H1 (cell line): ENCODE measurements at regions not wholly inside any gene's neighbourhood (a gene's known extent, or its start where the extent isn't known, plus 50 kb on each side); places are given as distances from the start of the nearest gene placed in this dataset.

Experiments
- CBX5 ChIP-seq: fragments of 300-800, 300-1000 bp; sonication (generic); IDR thresholded peaks from 2 replicates; pipeline ENCODE4 v1.7.1; 2016; ENCODE audit warnings: antibody characterized with exemption, low read length, low read depth
- CHD2 ChIP-seq: IDR thresholded peaks from 2 replicates; pipeline ENCODE4 v1.6.1; 2012; ENCODE audit warnings: low read length, improper control_type of control experiment
- CTBP2 ChIP-seq: IDR thresholded peaks from 2 replicates; pipeline ENCODE4 v1.7.0; 2011; ENCODE audit warnings: borderline replicate concordance, mild to moderate bottlenecking, moderate library complexity, mixed read lengths, low read length; ENCODE audit not compliant: insufficient read depth, insufficient read length
- EP300 ChIP-seq, 2 experiments: IDR thresholded peaks; 1 replicate in 1 of 2; 2 replicates in 1 of 2; pipeline ENCODE4 v1.6.1; 2011 to 2012; ENCODE audit warnings: low read depth in 2 of 2, low read length in 2 of 2, mild to moderate bottlenecking in 2 of 2, borderline replicate concordance in 1 of 2, inconsistent platforms in 1 of 2, moderate library complexity in 1 of 2
- GTF2F1 ChIP-seq: IDR thresholded peaks from 2 replicates; pipeline ENCODE4 v1.6.1; 2012; ENCODE audit warnings: low read depth, low read length, improper control_type of control experiment, borderline replicate concordance
- POLR2A ChIP-seq, 2 experiments: IDR thresholded peaks; 1 replicate in 1 of 2; 2 replicates in 1 of 2; pipeline ENCODE4 v1.6.1; 2011; ENCODE audit warnings: low read depth in 2 of 2, low read length in 2 of 2, mild to moderate bottlenecking in 2 of 2; ENCODE audit errors: control extremely low read depth in 1 of 2
- POLR2AphosphoS5 ChIP-seq: IDR thresholded peaks from 2 replicates; pipeline ENCODE4 v1.6.1; 2011; ENCODE audit warnings: low read depth, low read length
- RAD21 ChIP-seq, 2 experiments: IDR thresholded peaks in 1 of 2; conservative IDR thresholded peaks in 1 of 2; 2 replicates each; pipeline ENCODE4 v1.6.1; 2011; ENCODE audit warnings: low read depth in 2 of 2, low read length in 2 of 2, improper control_type of control experiment in 1 of 2, inconsistent platforms in 1 of 2, mild to moderate bottlenecking in 1 of 2, moderate library complexity in 1 of 2
- SIN3A ChIP-seq, 2 experiments: IDR thresholded peaks in 1 of 2; conservative IDR thresholded peaks in 1 of 2; 2 replicates each; pipeline ENCODE4 v1.6.1; 2011 to 2012; ENCODE audit warnings: low read length in 2 of 2, improper control_type of control experiment in 1 of 2, low read depth in 1 of 2, mild to moderate bottlenecking in 1 of 2
- TAF1 ChIP-seq: IDR thresholded peaks from 2 replicates; pipeline ENCODE4 v1.6.1; 2011; ENCODE audit warnings: mild to moderate bottlenecking, low read depth, low read length
- TCF12 ChIP-seq: IDR thresholded peaks from 2 replicates; pipeline ENCODE4 v1.6.1; 2011; ENCODE audit warnings: low read depth, mild to moderate bottlenecking, low read length
- TEAD4 ChIP-seq: IDR thresholded peaks from 2 replicates; pipeline ENCODE4 v1.6.1; 2012; ENCODE audit warnings: low read depth, low read length, inconsistent platforms, mixed read lengths
- TF ChIP-seq, protein P1 (sequence below), 3 experiments: IDR thresholded peaks; 1 replicate in 2 of 3; 2 replicates in 1 of 3; pipeline versions ENCODE4 v1.5.1 to v1.6.1; 2011; ENCODE audit warnings: low read length in 3 of 3, mild to moderate bottlenecking in 3 of 3, inconsistent platforms in 2 of 3, low read depth in 1 of 3, moderate library complexity in 1 of 3; ENCODE audit not compliant: insufficient read depth in 1 of 3; ENCODE audit errors: control extremely low read depth in 1 of 3
- TF ChIP-seq, protein P2 (sequence below): IDR thresholded peaks from 2 replicates; pipeline ENCODE4 v1.6.1; 2012; ENCODE audit warnings: inconsistent platforms

- TF ChIP-seq CBX5 (no peak), POLR2A (IDR thresholded peaks at IDR 0.05; ENCODE audit: control extremely low read depth in 1 of 2, low read depth in 2 of 2, low read length in 2 of 2) (no peak), TAF1 (no peak), GTF2F1 (no peak), CHD2 (no peak), EP300 (IDR thresholded peaks at IDR 0.05; ENCODE audit: borderline replicate concordance in 1 of 2, low read depth in 2 of 2, low read length in 2 of 2) (no peak), CTBP2 (no peak), TCF12 (no peak), RAD21 (IDR thresholded peaks at IDR 0.05 in 1 of 2, conservative IDR thresholded peaks at IDR 0.05 in 1 of 2; ENCODE audit: low read depth in 2 of 2, low read length in 2 of 2) (no peak), POLR2AphosphoS5 (no peak), SIN3A (conservative IDR thresholded peaks at IDR 0.05 in 1 of 2, IDR thresholded peaks at IDR 0.05 in 1 of 2; ENCODE audit: low read depth in 1 of 2, low read length in 2 of 2) (no peak), TEAD4 (no peak)
- TF ChIP-seq, protein P1, sequence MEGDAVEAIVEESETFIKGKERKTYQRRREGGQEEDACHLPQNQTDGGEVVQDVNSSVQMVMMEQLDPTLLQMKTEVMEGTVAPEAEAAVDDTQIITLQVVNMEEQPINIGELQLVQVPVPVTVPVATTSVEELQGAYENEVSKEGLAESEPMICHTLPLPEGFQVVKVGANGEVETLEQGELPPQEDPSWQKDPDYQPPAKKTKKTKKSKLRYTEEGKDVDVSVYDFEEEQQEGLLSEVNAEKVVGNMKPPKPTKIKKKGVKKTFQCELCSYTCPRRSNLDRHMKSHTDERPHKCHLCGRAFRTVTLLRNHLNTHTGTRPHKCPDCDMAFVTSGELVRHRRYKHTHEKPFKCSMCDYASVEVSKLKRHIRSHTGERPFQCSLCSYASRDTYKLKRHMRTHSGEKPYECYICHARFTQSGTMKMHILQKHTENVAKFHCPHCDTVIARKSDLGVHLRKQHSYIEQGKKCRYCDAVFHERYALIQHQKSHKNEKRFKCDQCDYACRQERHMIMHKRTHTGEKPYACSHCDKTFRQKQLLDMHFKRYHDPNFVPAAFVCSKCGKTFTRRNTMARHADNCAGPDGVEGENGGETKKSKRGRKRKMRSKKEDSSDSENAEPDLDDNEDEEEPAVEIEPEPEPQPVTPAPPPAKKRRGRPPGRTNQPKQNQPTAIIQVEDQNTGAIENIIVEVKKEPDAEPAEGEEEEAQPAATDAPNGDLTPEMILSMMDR (IDR thresholded peaks at IDR 0.05; ENCODE audit: control extremely low read depth in 1 of 3, insufficient read depth in 1 of 3, low read depth in 1 of 3, low read length in 3 of 3) = no peak
- TF ChIP-seq, protein P2, sequence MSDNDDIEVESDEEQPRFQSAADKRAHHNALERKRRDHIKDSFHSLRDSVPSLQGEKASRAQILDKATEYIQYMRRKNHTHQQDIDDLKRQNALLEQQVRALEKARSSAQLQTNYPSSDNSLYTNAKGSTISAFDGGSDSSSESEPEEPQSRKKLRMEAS = no peak
Observed at GRCh38 chr7:45241339-45242109, 83.9 kb downstream of the RAMP3 start.
